ENCODE measurements at regions not wholly inside any gene's neighbourhood (a gene's known extent, or its start where the extent isn't known, plus 50 kb on each side); places are given as distances from the start of the nearest gene placed in this dataset.

- intact Hi-C loops (cut with micrococcal nuclease): no loop called here
- WGBS (ENCODE audit: insufficient coverage): 58% methylated on average over 2 of the region's 3 CpGs
Measured at GRCh38 chr4:164503874-164504273, 250.1 kb upstream of the SMIM31 start.

GRCh38 chr4:164508097-164508496 is 245.8 kb upstream of the SMIM31 start:
- Histone ChIP-seq H3K36me3 (replicated peaks in 1 of 2; ENCODE audit: control insufficient read depth in 1 of 2, insufficient read depth in 2 of 2, low read length in 2 of 2) (no peaks in the 10 kb centered on the region), H3K9me3 (replicated peaks in 1 of 2; ENCODE audit: control insufficient read depth in 1 of 2, insufficient read depth in 1 of 2, low read length in 2 of 2) (no peaks in the 10 kb centered on the region), H3K27me3 (ENCODE audit: control insufficient read depth in 2 of 2, insufficient read depth in 2 of 2, low read length in 2 of 2) (no peaks in the 10 kb centered on the region), H3K79me2 (ENCODE audit: insufficient read depth, low read length) (no peaks in the 10 kb centered on the region), H3K4me1 (ENCODE audit: control insufficient read depth in 1 of 2, insufficient read depth in 2 of 2, low read length in 2 of 2) (peaks cover 0 to 26% of the 10 kb centered on the region in 2 donors), H3K27ac (ENCODE audit: low read depth in 1 of 2, low read length in 2 of 2) (no peak overlapping the region), H3K4me3 (replicated peaks in 1 of 3; ENCODE audit: low read depth in 2 of 3, low read length in 3 of 3) (no peak overlapping the region), H3K9ac (ENCODE audit: insufficient read depth, low read length, poor library complexity, severe bottlenecking) (no peak overlapping the region), H2AFZ (ENCODE audit: insufficient read depth, low read depth, low read length, poor library complexity, severe bottlenecking) (no peak overlapping the region), H3K4me2 (replicated peaks; ENCODE audit: extremely low read depth, low read length, poor library complexity, severe bottlenecking) (no peak overlapping the region), H4K20me1 (ENCODE audit: insufficient read depth, low read length) (no peaks in the 10 kb centered on the region)
- no peak for TF ChIP-seq CTCF (IDR thresholded peaks at IDR 0.05)
- Mint-ChIP-seq H3K4me1 (no peaks in the 10 kb centered on the region), H3K9me3 (peaks cover 0 to 2% (median 0%) of the 10 kb centered on the region in 7 donors), H3K36me3 (no peaks in the 10 kb centered on the region), H3K4me3 (no peak overlapping the region), H3K27ac (no peak overlapping the region), H3K27me3 (ENCODE audit: low read depth in 3 of 3) (no peaks in the 10 kb centered on the region)
- intact Hi-C loops (cut with micrococcal nuclease): no loop called here
- DNase-seq: no peak
- no CpG with 5 or more reads among the region's 3 CpGs for WGBS (ENCODE audit: insufficient coverage)

More at GRCh38 chr4:164503874-164504273, 250.1 kb upstream of the SMIM31 start:
- Mint-ChIP-seq H3K4me3 (no peak overlapping the region), H3K4me1 (no peaks in the 10 kb centered on the region), H3K27me3 (ENCODE audit: low read depth in 3 of 3) (no peaks in the 10 kb centered on the region), H3K27ac (no peak overlapping the region), H3K9me3 (peaks cover 0 to 2% (median 0%) of the 10 kb centered on the region in 7 donors), H3K36me3 (no peaks in the 10 kb centered on the region)
- Histone ChIP-seq H3K9ac (ENCODE audit: insufficient read depth, low read length, poor library complexity, severe bottlenecking) (no peak overlapping the region), H3K9me3 (replicated peaks in 1 of 2; ENCODE audit: control insufficient read depth in 1 of 2, insufficient read depth in 1 of 2, low read length in 2 of 2) (no peaks in the 10 kb centered on the region), H3K4me3 (replicated peaks in 1 of 3; ENCODE audit: low read depth in 2 of 3, low read length in 3 of 3) (no peak overlapping the region), H3K4me1 (ENCODE audit: control insufficient read depth in 1 of 2, insufficient read depth in 2 of 2, low read length in 2 of 2) (peaks cover 0 to 1% of the 10 kb centered on the region in 2 donors), H3K4me2 (replicated peaks; ENCODE audit: extremely low read depth, low read length, poor library complexity, severe bottlenecking) (no peak overlapping the region), H3K79me2 (ENCODE audit: insufficient read depth, low read length) (no peaks in the 10 kb centered on the region), H3K36me3 (replicated peaks in 1 of 2; ENCODE audit: control insufficient read depth in 1 of 2, insufficient read depth in 2 of 2, low read length in 2 of 2) (no peaks in the 10 kb centered on the region), H3K27ac (ENCODE audit: low read depth in 1 of 2, low read length in 2 of 2) (no peak overlapping the region), H4K20me1 (ENCODE audit: insufficient read depth, low read length) (no peaks in the 10 kb centered on the region), H3K27me3 (ENCODE audit: control insufficient read depth in 2 of 2, insufficient read depth in 2 of 2, low read length in 2 of 2) (no peaks in the 10 kb centered on the region), H2AFZ (ENCODE audit: insufficient read depth, low read depth, low read length, poor library complexity, severe bottlenecking) (no peak overlapping the region)
- no peak for TF ChIP-seq CTCF (IDR thresholded peaks at IDR 0.05)
- no peak for DNase-seq

All from CD14-positive monocyte (primary cell).